Common myeloid progenitor, CD34-positive (primary cell): ENCODE measurements at regions not wholly inside any gene's neighbourhood (a gene's known extent, or its start where the extent isn't known, plus 50 kb on each side); places are given as distances from the start of the nearest gene placed in this dataset.

Experiments
- CTCF ChIA-PET: fragments of 350-600 bp; sonication (Branson Sonifier 250); formaldehyde crosslinking; loops from one replicate; lab custom pipeline; 2021; ENCODE audit warnings: antibody characterized with exemption; lab: Charles Lee
- POLR2A ChIA-PET: fragments of 350-600 bp; sonication (Branson Sonifier 250); formaldehyde crosslinking; loops from one replicate; lab custom pipeline; 2021; ENCODE audit warnings: antibody characterized with exemption; lab: Charles Lee
- DNase-seq, 3 donors: peaks; one replicate each; pipeline versions ENCODE4 v3.0.0 to v3.0.0-alpha.2; 2013
- H3K27ac ChIP-seq, 2 experiments: 1 replicate in 1 of 2; 2 replicates in 1 of 2; pipeline ENCODE4 v1.7.0; 2013; ENCODE audit warnings: inconsistent platforms in 2 of 2, low read length in 2 of 2, mild to moderate bottlenecking in 2 of 2, low read depth in 1 of 2, moderate library complexity in 1 of 2; ENCODE audit not compliant: severe bottlenecking in 2 of 2, insufficient read depth in 1 of 2, poor library complexity in 1 of 2
- H3K27me3 ChIP-seq, 5 experiments: replicated peaks in 2 of 5; 1 replicate in 3 of 5; 2 replicates in 2 of 5; pipeline versions ENCODE4 v1.6.1 to v1.7.0; 2013; ENCODE audit warnings: low read length in 4 of 5, mild to moderate bottlenecking in 2 of 5, moderate library complexity in 2 of 5, inconsistent platforms in 1 of 5; ENCODE audit not compliant: insufficient read depth in 5 of 5, control insufficient read depth in 4 of 5
- H3K36me3 ChIP-seq, 4 experiments: 1 replicate in 2 of 4; 2 replicates in 2 of 4; pipeline versions ENCODE4 v1.6.1 to v1.7.0; 2013; ENCODE audit warnings: low read length in 3 of 4, control low read depth in 1 of 4, mild to moderate bottlenecking in 1 of 4; ENCODE audit not compliant: control insufficient read depth in 4 of 4, insufficient read depth in 4 of 4
- H3K4me1 ChIP-seq, 4 experiments: 1 replicate in 3 of 4; 2 replicates in 1 of 4; pipeline versions ENCODE4 v1.6.1 to v1.7.1; 2013; ENCODE audit warnings: low read length in 3 of 4, mild to moderate bottlenecking in 3 of 4, control low read depth in 1 of 4, inconsistent platforms in 1 of 4, moderate library complexity in 1 of 4; ENCODE audit not compliant: control insufficient read depth in 4 of 4, insufficient read depth in 4 of 4; ENCODE audit errors: control extremely low read depth in 1 of 4
- H3K4me3 ChIP-seq, 7 experiments: 1 replicate in 4 of 7; 2 replicates in 3 of 7; pipeline versions ENCODE4 v1.5.1 to v1.7.0; 2013; ENCODE audit warnings: mild to moderate bottlenecking in 7 of 7, low read length in 6 of 7, moderate library complexity in 6 of 7, inconsistent platforms in 2 of 7, low read depth in 2 of 7, control low read depth in 1 of 7; ENCODE audit not compliant: insufficient read depth in 4 of 7, control insufficient read depth in 1 of 7; ENCODE audit errors: extremely low read depth in 1 of 7
- H3K9me3 ChIP-seq, 5 experiments: 1 replicate in 4 of 5; 2 replicates in 1 of 5; pipeline versions ENCODE4 v1.6.1 to v1.7.1; 2013; ENCODE audit warnings: low read length in 4 of 5, mild to moderate bottlenecking in 2 of 5, inconsistent platforms in 1 of 5, low read depth in 1 of 5, moderate library complexity in 1 of 5; ENCODE audit not compliant: control insufficient read depth in 4 of 5, insufficient read depth in 2 of 5; ENCODE audit errors: control extremely low read depth in 1 of 5
- WGBS: methylation state at CpG from one replicate; pipeline ENCODE4 v1.1.5; 2013; ENCODE audit not compliant: insufficient coverage; 5-methylcytosine and 5-hydroxymethylcytosine counted together

DNA sequence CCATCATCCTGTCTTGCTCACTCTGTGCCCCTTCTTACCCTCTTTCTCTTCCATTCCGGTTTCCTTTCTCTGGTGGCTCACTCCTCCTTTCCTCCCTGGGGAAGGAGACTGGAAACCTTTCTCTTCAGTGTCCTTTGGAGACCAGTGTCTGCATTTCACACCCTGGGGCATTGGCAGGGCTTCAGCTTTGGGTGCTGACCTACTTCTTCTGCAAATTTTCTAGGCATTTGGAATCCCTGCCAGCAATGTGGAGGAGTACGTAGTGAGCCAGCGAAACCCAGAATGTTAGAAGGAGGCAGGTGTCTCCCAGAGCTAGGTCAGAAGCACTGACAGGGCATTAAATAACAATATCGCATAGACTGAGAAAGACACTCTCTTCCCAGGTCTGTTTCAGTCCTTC lies 122.2 kb downstream of the SLC28A3 start:
- no peaks in the 10 kb centered on the region for H3K36me3 ChIP-seq
- H3K27me3 ChIP-seq: no peaks in the 10 kb centered on the region
- no peak overlapping the region for H3K27ac ChIP-seq
- ChIA-PET POLR2A (no interaction called here), CTCF (no interaction called here)
- WGBS: 88% methylated on average over 4 of the region's 4 CpGs
- no peaks in the 10 kb centered on the region for H3K4me1 ChIP-seq
- H3K4me3 ChIP-seq: no peak overlapping the region
- DNase-seq: no peak
- H3K9me3 ChIP-seq: peaks cover 0 to 8% (median 3%) of the 10 kb centered on the region in 5 experiments

DNA sequence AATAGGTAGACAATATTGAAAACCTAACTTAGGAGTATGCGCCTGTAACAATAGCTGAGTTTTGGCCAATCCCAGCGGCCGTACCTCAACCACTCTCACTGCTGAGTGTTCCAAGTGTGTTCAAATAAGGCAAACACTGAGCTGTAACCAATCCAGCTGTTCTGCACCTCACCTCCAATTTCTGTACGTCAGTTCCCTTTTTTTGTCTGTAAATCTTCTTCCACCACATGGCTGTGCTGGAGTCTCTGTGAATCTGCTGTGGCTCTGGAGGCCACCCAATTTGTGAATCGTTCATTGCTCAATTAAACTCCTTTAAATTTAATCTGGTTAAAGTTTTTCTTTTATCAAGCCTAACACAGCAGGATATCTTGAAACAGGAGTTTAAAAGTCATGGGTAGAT lies 116.3 kb downstream of the SLC28A3 start:
- no peaks in the 10 kb centered on the region for H3K36me3 ChIP-seq
- H3K4me3 ChIP-seq: no peak overlapping the region
- DNase-seq: peak; percentile 4 to 56 (median 35)
- no peak overlapping the region for H3K27ac ChIP-seq
- H3K27me3 ChIP-seq: no peaks in the 10 kb centered on the region
- H3K9me3 ChIP-seq: peaks cover 0 to 8% (median 3%) of the 10 kb centered on the region in 5 experiments
- 68% methylated on average over 4 of the region's 5 CpGs for WGBS
- POLR2A ChIA-PET: no interaction called here
- H3K4me1 ChIP-seq: no peaks in the 10 kb centered on the region
- CTCF ChIA-PET: interaction anchor here (0.8 to 1.1 kb wide), 2 partner anchors 8 to 33 kb away, joined by 3 read pairs; no protein-coding TSS in a partner anchor
